A549 (cell line): ENCODE measurements at regions not wholly inside any gene's neighbourhood (a gene's known extent, or its start where the extent isn't known, plus 50 kb on each side); places are given as distances from the start of the nearest gene placed in this dataset.

Source experiments
- ATAC-seq, 2 experiments: fragments of 200-7000 bp in 1 of 2; fragments of >200 bp in 1 of 2; cut with Nextera tagmentation in 1 of 2; cut with Tn5 transposase in 1 of 2; 3 replicates each; pipeline versions ENCODE4 v1.8.0 to v1.9.1; 2018 to 2020; ENCODE audit warnings: mild to moderate bottlenecking in 1 of 2, moderate library complexity in 1 of 2
- CTCF ChIA-PET: fragments of 300-600 bp; sonication (Branson Sonifier 250); formaldehyde crosslinking; extraction: SDS; loops from one replicate; lab custom pipeline; 2021; ENCODE audit warnings: antibody characterized with exemption, inconsistent platforms; lab: Yijun Ruan, JAX
- POLR2A ChIA-PET: fragments of 350-600 bp; formaldehyde crosslinking; extraction: SDS; loops from one replicate; lab custom pipeline; 2021; ENCODE audit warnings: antibody characterized with exemption, inconsistent platforms; lab: Yijun Ruan, JAX
- DNase-seq, 2 experiments: peaks; one replicate each; pipeline versions ENCODE4 v3.0.0 to v3.0.0-alpha.2; 2011 to 2016; ENCODE audit warnings: low read depth in 1 of 2, low spot score in 1 of 2
- FAIRE-seq: peaks from 2 replicates; lab custom pipeline; 2011; peaks lifted over from hg19 to GRCh38; lab: Jason Lieb, UNC
- H3K27ac ChIP-seq, 2 experiments: fragments of >200 bp; sonication (Bioruptor Twin); formaldehyde crosslinking; 3 replicates each; pipeline ENCODE4 v1.5.1; 2016 to 2017
- H3K4me1 ChIP-seq: fragments of >200 bp; sonication (Bioruptor Twin); formaldehyde crosslinking; 3 replicates; pipeline ENCODE4 v1.6.1; 2016
- H3K4me2 ChIP-seq: fragments of >200 bp; sonication (Bioruptor Twin); formaldehyde crosslinking; 3 replicates; pipeline ENCODE4 v1.6.1; 2016
- H3K4me3 ChIP-seq: fragments of >200 bp; sonication (Bioruptor Twin); formaldehyde crosslinking; 3 replicates; pipeline ENCODE4 v1.5.1; 2016
- H3K9me3 ChIP-seq: fragments of >200 bp; sonication (Bioruptor Twin); formaldehyde crosslinking; 3 replicates; pipeline ENCODE4 v1.6.1; 2016
- BHLHE40 ChIP-seq: IDR thresholded peaks from 2 replicates; pipeline ENCODE4 v1.6.1; 2012; ENCODE audit warnings: low read depth, low read length, inconsistent platforms
- CBX2 ChIP-seq: fragments of 200-600 bp; sonication (generic); IDR thresholded peaks from 2 replicates; pipeline ENCODE4 v1.6.1; 2016; ENCODE audit warnings: low read depth, mild to moderate bottlenecking, borderline replicate concordance
- CHD4 ChIP-seq: fragments of 200-600 bp; sonication (generic); IDR thresholded peaks from 2 replicates; pipeline ENCODE4 v1.6.1; 2016; ENCODE audit warnings: antibody characterized with exemption, mild to moderate bottlenecking, borderline replicate concordance
- EHF ChIP-seq: fragments of 250-450 bp; sonication (Bioruptor Pico); IDR thresholded peaks from 2 replicates; pipeline ENCODE4 v1.5.0; 2020; ENCODE audit warnings: mild to moderate bottlenecking
- EP300 ChIP-seq, 2 experiments: fragments of >200 bp; sonication (Bioruptor Twin); formaldehyde crosslinking; IDR thresholded peaks; 2 replicates in 1 of 2; 3 replicates in 1 of 2; pipeline ENCODE4 v1.6.1; 2016 to 2017
- ESRRA ChIP-seq: fragments of 150-350 bp; IDR thresholded peaks from 2 replicates; pipeline ENCODE4 v1.6.1; 2014; ENCODE audit warnings: mild to moderate bottlenecking, low read length, borderline replicate concordance
- HOXB13 ChIP-seq: fragments of 250-450 bp; sonication (Bioruptor Pico); IDR thresholded peaks from 2 replicates; pipeline ENCODE4 v1.5.0; 2020; ENCODE audit warnings: low read depth, mild to moderate bottlenecking, moderate library complexity
- HOXB5 ChIP-seq: fragments of 250-450 bp; sonication (Bioruptor Pico); IDR thresholded peaks from 2 replicates; pipeline ENCODE4 v1.5.0; 2020; ENCODE audit warnings: mild to moderate bottlenecking, moderate library complexity
- MYC ChIP-seq: IDR thresholded peaks from 2 replicates; pipeline ENCODE4 v1.6.1; 2012; ENCODE audit warnings: mild to moderate bottlenecking, inconsistent platforms, low read length, improper control_type of control experiment, borderline replicate concordance
- PHF8 ChIP-seq: fragments of 200-600 bp; sonication (generic); IDR thresholded peaks from 2 replicates; pipeline ENCODE4 v1.6.1; 2016; ENCODE audit warnings: low read depth, mild to moderate bottlenecking, antibody characterized with exemption, moderate library complexity, borderline replicate concordance
- RNF2 ChIP-seq: fragments of 200-600 bp; sonication (generic); IDR thresholded peaks from 2 replicates; pipeline ENCODE4 v1.6.1; 2016; ENCODE audit warnings: low read depth, mild to moderate bottlenecking, antibody characterized with exemption, moderate library complexity, borderline replicate concordance
- SMC3 ChIP-seq: fragments of >200 bp; sonication (Bioruptor Twin); formaldehyde crosslinking; IDR thresholded peaks from 3 replicates; pipeline ENCODE4 v1.6.1; 2018; ENCODE audit warnings: inconsistent platforms
- TFCP2L1 ChIP-seq: fragments of 250-450 bp; sonication (Bioruptor Pico); IDR thresholded peaks from 2 replicates; pipeline ENCODE4 v1.5.0; 2021; ENCODE audit warnings: mild to moderate bottlenecking
- TP53 ChIP-seq: fragments of 250-450 bp; sonication (Bioruptor Pico); IDR thresholded peaks from 2 replicates; pipeline ENCODE4 v1.5.0; 2021; ENCODE audit warnings: mild to moderate bottlenecking, moderate library complexity
- WGBS: methylation state at CpG from one replicate; pipeline ENCODE4 v1.1.6; 2017; ENCODE audit errors: missing lambda C conversion rate; 5-methylcytosine and 5-hydroxymethylcytosine counted together
- TF ChIP-seq, protein P1 (sequence below): fragments of 200-600 bp; sonication (generic); IDR thresholded peaks from 2 replicates; pipeline ENCODE4 v1.6.1; 2016; ENCODE audit warnings: antibody characterized with exemption, mild to moderate bottlenecking, moderate library complexity
- TF ChIP-seq, protein P2 (sequence below): IDR thresholded peaks from 2 replicates; pipeline ENCODE4 v1.6.1; 2012
- TF ChIP-seq, protein P3 (sequence below): fragments of >200 bp; sonication (Bioruptor Twin); formaldehyde crosslinking; IDR thresholded peaks from 2 replicates; pipeline ENCODE4 v1.6.1; 2016

DNA sequence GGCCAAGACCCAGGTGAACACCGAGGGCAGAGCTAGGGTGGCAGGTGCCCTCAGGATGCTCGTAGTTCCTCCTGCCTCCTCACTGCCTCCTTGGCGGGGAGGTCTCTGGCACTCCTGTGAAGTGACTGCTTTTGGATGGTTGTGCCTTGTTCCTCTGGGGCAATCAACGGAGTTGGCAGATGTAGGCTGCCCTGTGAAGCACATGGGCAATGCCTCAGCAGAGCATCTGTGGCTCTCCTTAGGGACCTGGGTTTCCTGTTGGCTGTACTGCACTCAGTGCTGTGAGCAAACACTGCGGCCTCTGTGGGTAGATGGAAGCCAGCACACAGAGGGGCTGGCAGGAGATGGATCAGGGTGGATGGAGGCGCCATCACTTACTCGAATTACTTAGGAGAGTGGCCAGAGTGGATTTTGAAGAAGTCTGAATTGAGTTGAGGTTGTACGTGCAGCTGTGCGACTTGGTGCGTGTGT, 71.4 kb upstream of the COL5A1 start:
- Histone ChIP-seq H3K4me2 (no peak overlapping the region), H3K27ac (no peak overlapping the region), H3K4me3 (no peak overlapping the region), H3K9me3 (peaks cover 14% of the 10 kb centered on the region; the same call in 2 of the 3 replicates), H3K4me1 (no peaks in the 10 kb centered on the region)
- WGBS, result 77% methylated on average over 9 of the region's 10 CpGs
- ATAC-seq (peak; percentile 25 to 36; a peak in 3 of 6 replicates), DNase-seq (no peak), FAIRE-seq (no peak)
- ChIA-PET CTCF (interaction anchor here (0.6 to 2.8 kb wide), 9 partner anchors 11 to 170 kb away, joined by 3 to 15 read pairs (median 3); no protein-coding TSS in a partner anchor), POLR2A (no interaction called here)
- TF ChIP-seq SMC3 (no peak), HOXB5 (CRISPR knock-in tag) (no peak), CHD4 (no peak), EHF (CRISPR knock-in tag) (no peak), TP53 (no peak), CBX2 (no peak), EP300 (IDR thresholded peaks at IDR 0.05) (no peak), ESRRA (no peak), HOXB13 (CRISPR knock-in tag) (no peak), TFCP2L1 (CRISPR knock-in tag) (no peak), PHF8 (no peak), BHLHE40 (no peak), MYC (no peak), RNF2 (no peak)
- TF ChIP-seq, protein P1, sequence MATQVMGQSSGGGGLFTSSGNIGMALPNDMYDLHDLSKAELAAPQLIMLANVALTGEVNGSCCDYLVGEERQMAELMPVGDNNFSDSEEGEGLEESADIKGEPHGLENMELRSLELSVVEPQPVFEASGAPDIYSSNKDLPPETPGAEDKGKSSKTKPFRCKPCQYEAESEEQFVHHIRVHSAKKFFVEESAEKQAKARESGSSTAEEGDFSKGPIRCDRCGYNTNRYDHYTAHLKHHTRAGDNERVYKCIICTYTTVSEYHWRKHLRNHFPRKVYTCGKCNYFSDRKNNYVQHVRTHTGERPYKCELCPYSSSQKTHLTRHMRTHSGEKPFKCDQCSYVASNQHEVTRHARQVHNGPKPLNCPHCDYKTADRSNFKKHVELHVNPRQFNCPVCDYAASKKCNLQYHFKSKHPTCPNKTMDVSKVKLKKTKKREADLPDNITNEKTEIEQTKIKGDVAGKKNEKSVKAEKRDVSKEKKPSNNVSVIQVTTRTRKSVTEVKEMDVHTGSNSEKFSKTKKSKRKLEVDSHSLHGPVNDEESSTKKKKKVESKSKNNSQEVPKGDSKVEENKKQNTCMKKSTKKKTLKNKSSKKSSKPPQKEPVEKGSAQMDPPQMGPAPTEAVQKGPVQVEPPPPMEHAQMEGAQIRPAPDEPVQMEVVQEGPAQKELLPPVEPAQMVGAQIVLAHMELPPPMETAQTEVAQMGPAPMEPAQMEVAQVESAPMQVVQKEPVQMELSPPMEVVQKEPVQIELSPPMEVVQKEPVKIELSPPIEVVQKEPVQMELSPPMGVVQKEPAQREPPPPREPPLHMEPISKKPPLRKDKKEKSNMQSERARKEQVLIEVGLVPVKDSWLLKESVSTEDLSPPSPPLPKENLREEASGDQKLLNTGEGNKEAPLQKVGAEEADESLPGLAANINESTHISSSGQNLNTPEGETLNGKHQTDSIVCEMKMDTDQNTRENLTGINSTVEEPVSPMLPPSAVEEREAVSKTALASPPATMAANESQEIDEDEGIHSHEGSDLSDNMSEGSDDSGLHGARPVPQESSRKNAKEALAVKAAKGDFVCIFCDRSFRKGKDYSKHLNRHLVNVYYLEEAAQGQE, result no peak
- TF ChIP-seq, protein P2, sequence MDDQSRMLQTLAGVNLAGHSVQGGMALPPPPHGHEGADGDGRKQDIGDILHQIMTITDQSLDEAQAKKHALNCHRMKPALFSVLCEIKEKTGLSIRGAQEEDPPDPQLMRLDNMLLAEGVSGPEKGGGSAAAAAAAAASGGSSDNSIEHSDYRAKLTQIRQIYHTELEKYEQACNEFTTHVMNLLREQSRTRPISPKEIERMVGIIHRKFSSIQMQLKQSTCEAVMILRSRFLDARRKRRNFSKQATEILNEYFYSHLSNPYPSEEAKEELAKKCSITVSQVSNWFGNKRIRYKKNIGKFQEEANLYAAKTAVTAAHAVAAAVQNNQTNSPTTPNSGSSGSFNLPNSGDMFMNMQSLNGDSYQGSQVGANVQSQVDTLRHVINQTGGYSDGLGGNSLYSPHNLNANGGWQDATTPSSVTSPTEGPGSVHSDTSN, result no peak

DNA sequence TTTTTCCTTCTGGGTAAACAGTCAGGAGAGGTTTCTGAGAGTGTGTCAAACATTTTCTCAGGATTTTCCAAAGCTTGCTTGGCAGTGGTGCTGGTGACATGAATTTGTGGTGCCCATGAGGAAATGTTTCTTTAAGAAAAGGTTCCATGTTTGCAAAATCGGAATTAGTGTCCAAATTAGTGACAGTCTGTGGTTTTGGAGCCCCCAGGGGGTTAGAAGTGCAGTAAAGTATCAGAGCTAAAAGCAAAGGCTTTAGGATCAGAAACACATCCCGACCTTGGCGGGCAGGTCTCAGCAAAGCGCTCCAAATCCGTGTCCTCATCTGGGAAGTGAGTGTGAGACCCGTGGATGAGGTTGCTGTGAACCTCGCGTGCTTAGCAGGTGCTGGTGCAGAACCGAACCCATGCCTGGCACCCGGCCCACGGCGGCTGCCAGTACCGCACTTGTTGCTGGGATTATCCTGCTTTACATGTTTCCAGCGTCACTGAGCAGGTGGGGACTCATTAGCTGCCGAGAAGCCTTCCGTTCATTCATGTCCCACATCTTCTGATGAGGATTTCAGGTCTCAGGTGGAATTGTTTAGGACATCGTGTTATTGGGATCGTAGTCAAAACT, 70.8 kb upstream of the COL5A1 start:
- POLR2A ChIA-PET, result no interaction called here
- TF ChIP-seq, protein P1, result no peak
- no peak for TF ChIP-seq CHD4
- TF ChIP-seq, protein P3, sequence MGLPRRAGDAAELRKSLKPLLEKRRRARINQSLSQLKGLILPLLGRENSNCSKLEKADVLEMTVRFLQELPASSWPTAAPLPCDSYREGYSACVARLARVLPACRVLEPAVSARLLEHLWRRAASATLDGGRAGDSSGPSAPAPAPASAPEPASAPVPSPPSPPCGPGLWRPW, result no peak
- WGBS, result 80% methylated on average over 18 of the region's 18 CpGs
- DNase-seq (no peak), ATAC-seq (no peak), FAIRE-seq (no peak)
- Histone ChIP-seq H3K27ac (no peak overlapping the region), H3K9me3 (peaks cover 11% of the 10 kb centered on the region; the same call in 2 of the 3 replicates), H3K4me3 (no peak overlapping the region), H3K4me1 (no peaks in the 10 kb centered on the region), H3K4me2 (no peak overlapping the region)
- CTCF ChIA-PET, result interaction anchor here (0.9 to 2.8 kb wide), 6 partner anchors 8 to 123 kb away, joined by 3 to 15 read pairs (median 6); no protein-coding TSS in a partner anchor
